NCI-H1417 treated with DMSO at 0.1 percent for 48 hours (cell line): ENCODE measurements at regions not wholly inside any gene's neighbourhood (a gene's known extent, or its start where the extent isn't known, plus 50 kb on each side); places are given as distances from the start of the nearest gene placed in this dataset.
"Not testable (repeated sequence)": the region's sequence is repeated elsewhere in the genome, so short reads cannot be mapped to it uniquely, and the experiment has no call there.

Experiments
- DNase-seq: peaks from one replicate; lab custom pipeline; 2025; lab: John Stamatoyannopoulos, UW

GRCh38 chr5:39753747-39754146, 329.0 kb upstream of the DAB2 start:
- not testable (repeated sequence) for DNase-seq

GRCh38 chr5:39750661-39751060, 325.9 kb upstream of the DAB2 start:
- no peak for DNase-seq

GRCh38 chr5:39742916-39743315, 318.1 kb upstream of the DAB2 start:
- DNase-seq: no peak

GRCh38 chr5:39740404-39740803, 315.6 kb upstream of the DAB2 start:
- no peak for DNase-seq

- no peak for DNase-seq
These were observed 307.4 kb upstream of the DAB2 start for GRCh38 chr5:39732166-39732565.

GRCh38 chr5:39730699-39731098, 305.9 kb upstream of the DAB2 start:
- DNase-seq: no peak

GRCh38 chr5:39730006-39730405, 305.2 kb upstream of the DAB2 start:
- no peak for DNase-seq

- DNase-seq: no peak
These were observed 301.7 kb upstream of the DAB2 start for GRCh38 chr5:39726467-39726866.

GRCh38 chr5:39721394-39721793, 296.6 kb upstream of the DAB2 start:
- DNase-seq: no peak

GRCh38 chr5:39720136-39720535, 295.4 kb upstream of the DAB2 start:
- DNase-seq: no peak

GRCh38 chr5:39717176-39717897, 292.6 kb upstream of the DAB2 start:
- DNase-seq: no peak

GRCh38 chr5:39716532-39717028, 291.8 kb upstream of the DAB2 start:
- no peak for DNase-seq

- no peak for DNase-seq
These were observed 289.4 kb upstream of the DAB2 start for GRCh38 chr5:39714036-39714698.

GRCh38 chr5:39713250-39713916, 288.6 kb upstream of the DAB2 start:
- DNase-seq: no peak

GRCh38 chr5:39712316-39713249, 287.8 kb upstream of the DAB2 start:
- no peak for DNase-seq

GRCh38 chr5:39711821-39712220, 287.0 kb upstream of the DAB2 start:
- DNase-seq: no peak

- no peak for DNase-seq
These were observed 284.3 kb upstream of the DAB2 start for GRCh38 chr5:39709032-39709431.

- DNase-seq: no peak
These were observed 278.1 kb upstream of the DAB2 start for GRCh38 chr5:39702928-39703327.

GRCh38 chr5:39700523-39700922, 275.7 kb upstream of the DAB2 start:
- DNase-seq: no peak

- DNase-seq: no peak
These were observed 274.2 kb upstream of the DAB2 start for GRCh38 chr5:39698838-39699560.

- no peak for DNase-seq
These were observed 273.1 kb upstream of the DAB2 start for GRCh38 chr5:39697881-39698280.
